B cell (primary cell): ENCODE measurements at regions not wholly inside any gene's neighbourhood (a gene's known extent, or its start where the extent isn't known, plus 50 kb on each side); places are given as distances from the start of the nearest gene placed in this dataset.

Experiments
- CTCF ChIP-seq: fragments of 200-600 bp; IDR thresholded peaks from one replicate; pipeline ENCODE4 v1.8.0; 2022; ENCODE audit warnings: antibody characterized with exemption, mild to moderate bottlenecking
- EZH2 ChIP-seq: IDR thresholded peaks from 2 replicates; pipeline ENCODE4 v1.6.1; 2012; ENCODE audit warnings: borderline replicate concordance, low read depth, mild to moderate bottlenecking, moderate library complexity, low read length; ENCODE audit not compliant: insufficient read depth, poor library complexity, severe bottlenecking

GRCh38 chr1:195831789-195832188 is 776.5 kb downstream of the KCNT2 start:
- TF ChIP-seq CTCF (no peak), EZH2 (no peak)
